HCT116 (cell line): ENCODE measurements at regions not wholly inside any gene's neighbourhood (a gene's known extent, or its start where the extent isn't known, plus 50 kb on each side); places are given as distances from the start of the nearest gene placed in this dataset.

ENCODE experiments used
- CEBPB ChIP-seq: IDR thresholded peaks from 2 replicates; pipeline ENCODE4 v1.6.1; 2012; ENCODE audit warnings: low read depth
- CTCF ChIP-seq, 3 experiments: fragments of 200-600 bp in 1 of 3; sonication (generic) in 1 of 3; IDR thresholded peaks in 2 of 3; conservative IDR thresholded peaks in 1 of 3; 2 replicates each; pipeline ENCODE4 v1.5.1; 2012 to 2017; ENCODE audit warnings: low read depth in 2 of 3, low read length in 2 of 3, antibody characterized with exemption in 1 of 3, borderline replicate concordance in 1 of 3, control low read depth in 1 of 3, mild to moderate bottlenecking in 1 of 3, mixed read lengths in 1 of 3, mixed run types in 1 of 3, moderate library complexity in 1 of 3; ENCODE audit not compliant: insufficient read depth in 1 of 3
- EGR1 ChIP-seq: IDR thresholded peaks from 2 replicates; pipeline ENCODE4 v1.6.1; 2012; ENCODE audit warnings: low read depth
- JUND ChIP-seq: IDR thresholded peaks from 2 replicates; pipeline ENCODE4 v1.6.1; 2012
- POLR2A ChIP-seq: IDR thresholded peaks from 2 replicates; pipeline ENCODE4 v1.7.0; 2011; ENCODE audit warnings: borderline replicate concordance; ENCODE audit not compliant: insufficient read depth, insufficient read length; ENCODE audit errors: extremely low read depth
- RAD21 ChIP-seq: IDR thresholded peaks from 2 replicates; pipeline ENCODE4 v1.6.1; 2012; ENCODE audit warnings: low read depth, mild to moderate bottlenecking
- REST ChIP-seq: IDR thresholded peaks from 2 replicates; pipeline ENCODE4 v1.6.1; 2012; ENCODE audit warnings: low read depth
- SIN3A ChIP-seq: IDR thresholded peaks from 2 replicates; pipeline ENCODE4 v1.6.1; 2012; ENCODE audit warnings: low read depth
- SRF ChIP-seq: IDR thresholded peaks from 2 replicates; pipeline ENCODE4 v1.6.1; 2012; ENCODE audit warnings: low read depth
- TCF7L2 ChIP-seq: IDR thresholded peaks from 2 replicates; pipeline ENCODE4 v1.7.0; 2011; ENCODE audit warnings: borderline replicate concordance, inconsistent platforms; ENCODE audit not compliant: insufficient read depth, insufficient read length; ENCODE audit errors: extremely low read depth

GRCh38 chr7:4606797-4607196, 75.3 kb upstream of the FOXK1 start:
- TF ChIP-seq SRF, result no peak
- TF ChIP-seq RAD21, result no peak
- no peak for TF ChIP-seq TCF7L2
- TF ChIP-seq SIN3A, result no peak
- no peak for TF ChIP-seq POLR2A
- TF ChIP-seq CTCF (IDR thresholded peaks at IDR 0.05 in 2 of 3, conservative IDR thresholded peaks at IDR 0.05 in 1 of 3; ENCODE audit: borderline replicate concordance in 1 of 3, insufficient read depth in 1 of 3, low read depth in 2 of 3, low read length in 2 of 3), result no peak
- no peak for TF ChIP-seq CEBPB
- TF ChIP-seq JUND, result no peak
- no peak for TF ChIP-seq REST
- no peak for TF ChIP-seq EGR1
